ENCODE measurements at regions not wholly inside any gene's neighbourhood (a gene's known extent, or its start where the extent isn't known, plus 50 kb on each side); places are given as distances from the start of the nearest gene placed in this dataset.

DNA sequence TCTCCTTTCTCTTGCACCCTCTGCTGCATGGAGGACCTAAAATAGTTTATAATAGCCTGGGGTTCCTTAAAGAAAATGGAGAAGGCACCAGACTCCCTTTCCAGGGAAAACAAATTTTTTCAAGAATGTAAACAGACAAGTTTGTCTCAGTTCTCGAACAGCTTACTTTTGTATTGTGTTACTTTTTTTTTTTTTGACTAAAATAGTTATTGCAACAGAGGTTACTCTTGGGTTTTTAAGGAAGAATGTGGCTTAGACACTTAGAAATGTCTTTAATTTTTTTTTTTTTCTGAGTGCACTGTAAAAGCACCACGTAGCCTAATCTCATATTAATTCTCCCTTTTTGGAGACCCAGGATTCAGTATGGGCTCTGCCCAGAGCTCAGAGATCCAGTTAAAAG, 148.7 kb upstream of the CARMIL1 start:
- TF ChIP-seq, protein P1, sequence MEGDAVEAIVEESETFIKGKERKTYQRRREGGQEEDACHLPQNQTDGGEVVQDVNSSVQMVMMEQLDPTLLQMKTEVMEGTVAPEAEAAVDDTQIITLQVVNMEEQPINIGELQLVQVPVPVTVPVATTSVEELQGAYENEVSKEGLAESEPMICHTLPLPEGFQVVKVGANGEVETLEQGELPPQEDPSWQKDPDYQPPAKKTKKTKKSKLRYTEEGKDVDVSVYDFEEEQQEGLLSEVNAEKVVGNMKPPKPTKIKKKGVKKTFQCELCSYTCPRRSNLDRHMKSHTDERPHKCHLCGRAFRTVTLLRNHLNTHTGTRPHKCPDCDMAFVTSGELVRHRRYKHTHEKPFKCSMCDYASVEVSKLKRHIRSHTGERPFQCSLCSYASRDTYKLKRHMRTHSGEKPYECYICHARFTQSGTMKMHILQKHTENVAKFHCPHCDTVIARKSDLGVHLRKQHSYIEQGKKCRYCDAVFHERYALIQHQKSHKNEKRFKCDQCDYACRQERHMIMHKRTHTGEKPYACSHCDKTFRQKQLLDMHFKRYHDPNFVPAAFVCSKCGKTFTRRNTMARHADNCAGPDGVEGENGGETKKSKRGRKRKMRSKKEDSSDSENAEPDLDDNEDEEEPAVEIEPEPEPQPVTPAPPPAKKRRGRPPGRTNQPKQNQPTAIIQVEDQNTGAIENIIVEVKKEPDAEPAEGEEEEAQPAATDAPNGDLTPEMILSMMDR (IDR thresholded peaks at IDR 0.05) = no peak
- TF ChIP-seq EZH2 (IDR thresholded peaks at IDR 0.05; ENCODE audit: borderline replicate concordance, insufficient read depth, low read depth, low read length, poor library complexity, severe bottlenecking) = no peak
